Activated T-helper 1 cell treated with anti-CD3 and anti-CD28 coated beads, Interleukin-12 subunit alpha, Interleukin-12 subunit beta, Interleukin-2, Interleukin-4 antibody, amounts not matched to agents 30 ng/mL and 10 ng/mL and 1 ng/mL, durations not matched to agents 14 hours and 24 hours and 36 hours (primary cell): ENCODE measurements at regions not wholly inside any gene's neighbourhood (a gene's known extent, or its start where the extent isn't known, plus 50 kb on each side); places are given as distances from the start of the nearest gene placed in this dataset.
"Not testable (repeated sequence)": the region's sequence is repeated elsewhere in the genome, so short reads cannot be mapped to it uniquely, and the experiment has no call there.

Experiments used
- DNase-seq: peaks from one replicate; pipeline ENCODE4 v3.0.0; 2021; ENCODE audit warnings: low spot score
- H3K27ac Mint-ChIP-seq: one replicate; pipeline ENCODE4 v1.8.0; 2021; ENCODE audit warnings: mild to moderate bottlenecking, mixed read lengths
- H3K27me3 Mint-ChIP-seq: one replicate; pipeline ENCODE4 v1.8.0; 2022; ENCODE audit warnings: mild to moderate bottlenecking, moderate library complexity, mixed read lengths; ENCODE audit not compliant: insufficient read depth
- H3K36me3 Mint-ChIP-seq: one replicate; pipeline ENCODE4 v1.8.0; 2021; ENCODE audit warnings: low read depth, mixed read lengths
- H3K4me1 Mint-ChIP-seq: one replicate; pipeline ENCODE4 v1.8.0; 2021; ENCODE audit warnings: low read depth, mixed read lengths
- H3K4me3 Mint-ChIP-seq: one replicate; pipeline ENCODE4 v1.8.0; 2021; ENCODE audit warnings: mild to moderate bottlenecking, moderate library complexity, mixed read lengths
- H3K9me3 Mint-ChIP-seq: one replicate; pipeline ENCODE4 v1.8.0; 2021; ENCODE audit warnings: mixed read lengths
- intact Hi-C: fragments of 100-400 bp; cut with micrococcal nuclease; formaldehyde crosslinking; loops from one replicate; pipeline ENCODE4 v1.15.1; 2024

GRCh38 chr6:155778336-155778735 is 322.7 kb upstream of the NOX3 start:
- intact Hi-C loops, result no loop called here
- H3K27me3 Mint-ChIP-seq, result no peaks in the 10 kb centered on the region
- no peaks in the 10 kb centered on the region for H3K4me1 Mint-ChIP-seq
- H3K9me3 Mint-ChIP-seq, result peaks cover under 1% of the 10 kb centered on the region
- H3K4me3 Mint-ChIP-seq, result no peak overlapping the region
- no peak overlapping the region for H3K27ac Mint-ChIP-seq
- no peaks in the 10 kb centered on the region for H3K36me3 Mint-ChIP-seq
- DNase-seq, result no peak

- Mint-ChIP-seq H3K27me3 (no peaks in the 10 kb centered on the region), H3K36me3 (no peaks in the 10 kb centered on the region), H3K4me3 (no peak overlapping the region), H3K27ac (no peak overlapping the region), H3K4me1 (no peaks in the 10 kb centered on the region), H3K9me3 (peaks cover 9% of the 10 kb centered on the region)
- intact Hi-C loops, result no loop called here
- no peak for DNase-seq
These were observed 316.2 kb upstream of the NOX3 start for GRCh38 chr6:155771822-155772221.

- Mint-ChIP-seq H3K27me3 (no peaks in the 10 kb centered on the region), H3K4me3 (no peak overlapping the region), H3K4me1 (no peaks in the 10 kb centered on the region), H3K9me3 (peaks cover 9% of the 10 kb centered on the region), H3K27ac (no peak overlapping the region), H3K36me3 (no peaks in the 10 kb centered on the region)
- intact Hi-C loops, result no loop called here
- no peak for DNase-seq
These were observed 315.2 kb upstream of the NOX3 start for GRCh38 chr6:155770856-155771255.

GRCh38 chr6:155770313-155770712 is 314.7 kb upstream of the NOX3 start:
- Mint-ChIP-seq H3K27ac (no peak overlapping the region), H3K27me3 (no peaks in the 10 kb centered on the region), H3K36me3 (no peaks in the 10 kb centered on the region), H3K9me3 (peaks cover 9% of the 10 kb centered on the region), H3K4me1 (no peaks in the 10 kb centered on the region), H3K4me3 (no peak overlapping the region)
- intact Hi-C loops, result no loop called here
- no peak for DNase-seq

- no peaks in the 10 kb centered on the region for H3K36me3 Mint-ChIP-seq
- no peak for DNase-seq
- H3K4me3 Mint-ChIP-seq, result no peak overlapping the region
- no peaks in the 10 kb centered on the region for H3K4me1 Mint-ChIP-seq
- H3K27ac Mint-ChIP-seq, result no peak overlapping the region
- H3K9me3 Mint-ChIP-seq, result peaks cover 6% of the 10 kb centered on the region
- H3K27me3 Mint-ChIP-seq, result no peaks in the 10 kb centered on the region
- intact Hi-C loops, result no loop called here
These were observed 309.9 kb upstream of the NOX3 start for GRCh38 chr6:155765275-155766194.

- Mint-ChIP-seq H3K9me3 (no peaks in the 10 kb centered on the region), H3K27me3 (no peaks in the 10 kb centered on the region), H3K27ac (no peak overlapping the region), H3K36me3 (no peaks in the 10 kb centered on the region), H3K4me1 (no peaks in the 10 kb centered on the region), H3K4me3 (no peak overlapping the region)
- no peak for DNase-seq
- intact Hi-C loops, result no loop called here
These were observed 307.0 kb upstream of the NOX3 start for GRCh38 chr6:155762649-155763048.

- H3K27me3 Mint-ChIP-seq, result no peaks in the 10 kb centered on the region
- intact Hi-C loops, result no loop called here
- peaks cover 10% of the 10 kb centered on the region for H3K9me3 Mint-ChIP-seq
- DNase-seq, result no peak
- no peaks in the 10 kb centered on the region for H3K4me1 Mint-ChIP-seq
- no peak overlapping the region for H3K27ac Mint-ChIP-seq
- H3K36me3 Mint-ChIP-seq, result peaks cover 2% of the 10 kb centered on the region
- H3K4me3 Mint-ChIP-seq, result no peak overlapping the region
These were observed 299.8 kb upstream of the NOX3 start for GRCh38 chr6:155755452-155755851.

GRCh38 chr6:155748778-155749177 is 293.1 kb upstream of the NOX3 start:
- H3K4me3 Mint-ChIP-seq, DNase-seq, H3K36me3 Mint-ChIP-seq, intact Hi-C loops, H3K27ac Mint-ChIP-seq, H3K9me3 Mint-ChIP-seq, H3K27me3 Mint-ChIP-seq, H3K4me1 Mint-ChIP-seq: not testable (repeated sequence)

- H3K4me3 Mint-ChIP-seq, result no peak overlapping the region
- no peaks in the 10 kb centered on the region for H3K4me1 Mint-ChIP-seq
- no peaks in the 10 kb centered on the region for H3K36me3 Mint-ChIP-seq
- DNase-seq, result no peak
- intact Hi-C loops, result no loop called here
- H3K27me3 Mint-ChIP-seq, result no peaks in the 10 kb centered on the region
- no peaks in the 10 kb centered on the region for H3K9me3 Mint-ChIP-seq
- no peak overlapping the region for H3K27ac Mint-ChIP-seq
These were observed 291.9 kb upstream of the NOX3 start for GRCh38 chr6:155747491-155747890.

GRCh38 chr6:155740781-155741399 is 285.3 kb upstream of the NOX3 start:
- intact Hi-C loops, result no loop called here
- H3K27ac Mint-ChIP-seq, result no peak overlapping the region
- H3K9me3 Mint-ChIP-seq, result no peaks in the 10 kb centered on the region
- no peak for DNase-seq
- H3K4me1 Mint-ChIP-seq, result no peaks in the 10 kb centered on the region
- no peaks in the 10 kb centered on the region for H3K27me3 Mint-ChIP-seq
- no peaks in the 10 kb centered on the region for H3K36me3 Mint-ChIP-seq
- H3K4me3 Mint-ChIP-seq, result no peak overlapping the region

GRCh38 chr6:155738602-155739105 is 283.0 kb upstream of the NOX3 start:
- no peaks in the 10 kb centered on the region for H3K27me3 Mint-ChIP-seq
- H3K4me1 Mint-ChIP-seq, result no peaks in the 10 kb centered on the region
- H3K4me3 Mint-ChIP-seq, result no peak overlapping the region
- no peak overlapping the region for H3K27ac Mint-ChIP-seq
- no peak for DNase-seq
- intact Hi-C loops, result no loop called here
- no peaks in the 10 kb centered on the region for H3K9me3 Mint-ChIP-seq
- no peaks in the 10 kb centered on the region for H3K36me3 Mint-ChIP-seq

- DNase-seq, result no peak
- intact Hi-C loops, result no loop called here
- Mint-ChIP-seq H3K27me3 (peaks cover 1% of the 10 kb centered on the region), H3K27ac (no peak overlapping the region), H3K4me1 (no peaks in the 10 kb centered on the region), H3K4me3 (no peak overlapping the region), H3K9me3 (no peaks in the 10 kb centered on the region), H3K36me3 (no peaks in the 10 kb centered on the region)
These were observed 261.7 kb upstream of the NOX3 start for GRCh38 chr6:155717374-155717773.

- Mint-ChIP-seq H3K9me3 (no peaks in the 10 kb centered on the region), H3K4me3 (no peak overlapping the region), H3K4me1 (no peaks in the 10 kb centered on the region), H3K27me3 (no peaks in the 10 kb centered on the region), H3K36me3 (no peaks in the 10 kb centered on the region), H3K27ac (no peak overlapping the region)
- intact Hi-C loops, result no loop called here
- DNase-seq, result no peak
These were observed 255.1 kb upstream of the NOX3 start for GRCh38 chr6:155710704-155711103.
